ENCODE measurements at regions not wholly inside any gene's neighbourhood (a gene's known extent, or its start where the extent isn't known, plus 50 kb on each side); places are given as distances from the start of the nearest gene placed in this dataset.

DNA sequence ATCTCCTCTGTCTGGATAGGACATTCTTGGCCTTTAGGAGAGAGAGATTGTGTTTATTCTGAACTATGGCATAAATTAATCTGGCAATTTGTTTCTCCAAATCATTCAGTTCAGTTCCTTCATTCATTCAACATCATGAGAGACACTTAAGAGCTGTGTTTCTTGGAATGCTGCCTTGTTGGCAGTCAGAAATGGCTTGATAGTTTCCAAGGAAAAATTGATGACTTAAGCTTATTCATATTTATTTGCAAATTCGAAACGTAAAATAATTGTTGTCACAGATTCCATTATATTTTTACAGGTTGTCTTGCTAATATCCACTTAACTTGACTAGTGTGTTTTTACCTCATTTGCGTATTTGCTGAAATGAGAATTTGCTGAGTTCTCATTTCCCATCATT, 393.0 kb downstream of the C12orf75 start:
- Mint-ChIP-seq H3K4me1 (ENCODE audit: low read depth) (no peaks in the 10 kb centered on the region), H3K9me3 (no peaks in the 10 kb centered on the region), H3K36me3 (no peaks in the 10 kb centered on the region), H3K27me3 (peaks cover 2% of the 10 kb centered on the region), H3K4me3 (no peak overlapping the region), H3K27ac (no peak overlapping the region)
- POLR2A ChIA-PET: no interaction called here
- CTCF ChIA-PET: no interaction called here
- DNase-seq: no peak
- intact Hi-C loops (cut with micrococcal nuclease): no loop called here

DNA sequence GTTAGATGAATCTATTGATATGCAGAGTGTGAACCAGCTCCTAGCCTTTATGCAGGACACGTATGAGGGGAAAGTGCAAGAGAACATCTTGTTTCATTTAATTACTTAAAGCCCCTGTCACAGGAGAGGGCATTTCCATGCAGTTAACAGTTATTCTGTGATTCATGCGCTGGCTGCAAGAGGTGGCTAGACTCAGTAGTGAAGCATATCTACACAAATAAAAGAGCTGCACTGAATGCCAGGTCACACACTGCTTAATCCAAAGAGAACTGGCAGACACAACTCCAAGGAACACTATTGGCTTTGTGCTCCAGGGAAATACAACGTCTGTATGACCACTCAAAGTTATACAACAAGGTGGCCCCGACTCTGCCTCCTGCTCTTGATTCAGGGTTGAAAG, 394.1 kb downstream of the C12orf75 start:
- Mint-ChIP-seq H3K9me3 (no peaks in the 10 kb centered on the region), H3K4me3 (no peak overlapping the region), H3K36me3 (no peaks in the 10 kb centered on the region), H3K4me1 (ENCODE audit: low read depth) (no peaks in the 10 kb centered on the region), H3K27ac (no peak overlapping the region), H3K27me3 (peaks cover 2% of the 10 kb centered on the region)
- ChIA-PET POLR2A (interaction anchor here (0.6 kb wide), 1 partner anchor 76 kb away, joined by 3 read pairs; no protein-coding TSS in a partner anchor), CTCF (interaction anchor here (0.7 kb wide), 1 partner anchor 327 kb away, joined by 3 read pairs; no protein-coding TSS in a partner anchor)
- intact Hi-C loops (cut with micrococcal nuclease): no loop called here
- DNase-seq: no peak

DNA sequence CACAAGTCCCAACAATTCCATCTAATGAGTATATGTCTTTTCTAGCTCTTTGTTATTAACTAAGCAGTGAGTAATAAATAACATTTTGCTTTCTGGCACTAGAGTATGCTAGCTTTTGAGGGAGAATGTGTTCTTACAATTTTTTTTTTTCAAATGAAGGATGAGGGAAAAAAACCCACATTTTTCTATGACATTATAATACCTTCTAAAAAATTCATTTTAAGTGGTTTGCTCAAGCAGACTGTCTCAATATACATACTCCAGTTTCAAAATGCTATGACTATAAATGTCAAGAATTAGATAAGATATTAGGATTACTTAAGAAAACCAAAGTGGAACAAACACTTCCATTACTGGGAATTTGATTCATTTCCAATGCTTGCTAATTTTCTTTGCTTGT, 394.6 kb downstream of the C12orf75 start:
- DNase-seq: no peak
- H3K36me3 Mint-ChIP-seq: no peaks in the 10 kb centered on the region
- H3K4me1 Mint-ChIP-seq (ENCODE audit: low read depth): no peaks in the 10 kb centered on the region
- no peak overlapping the region for H3K27ac Mint-ChIP-seq
- POLR2A ChIA-PET: interaction anchor here (0.6 kb wide), 1 partner anchor 77 kb away, joined by 3 read pairs; no protein-coding TSS in a partner anchor
- H3K27me3 Mint-ChIP-seq: peaks cover 2% of the 10 kb centered on the region
- H3K4me3 Mint-ChIP-seq: no peak overlapping the region
- intact Hi-C loops (cut with micrococcal nuclease): no loop called here
- CTCF ChIA-PET: interaction anchor here (0.7 kb wide), 1 partner anchor 327 kb away, joined by 3 read pairs; no protein-coding TSS in a partner anchor
- H3K9me3 Mint-ChIP-seq: no peaks in the 10 kb centered on the region

DNA sequence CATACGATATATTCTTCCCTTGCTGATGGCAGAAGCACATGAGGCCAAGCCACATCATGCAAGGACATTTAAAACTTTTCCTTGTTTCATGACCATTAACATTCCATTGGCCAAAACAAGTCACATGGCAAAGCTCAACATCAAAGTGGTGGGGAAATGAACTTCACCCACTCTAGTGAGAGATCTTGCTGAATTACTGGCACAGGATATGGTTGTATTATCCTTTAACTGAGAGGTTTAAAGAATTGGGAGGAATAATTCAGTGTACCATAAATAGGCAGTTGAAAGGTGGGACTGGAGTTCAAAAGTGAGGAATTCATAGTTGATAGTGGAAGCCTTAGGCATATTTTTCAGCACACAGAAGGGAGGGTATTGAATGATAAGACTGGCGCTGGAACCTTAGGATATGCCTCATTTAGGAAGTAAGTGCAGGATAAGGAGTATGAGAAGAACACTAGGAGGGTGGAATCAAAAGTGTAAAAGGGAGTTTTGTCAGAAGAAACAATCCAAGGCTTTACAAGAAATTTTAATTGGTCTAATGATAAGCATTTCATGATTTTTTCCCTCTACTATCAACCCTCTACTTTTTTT, 398.8 kb downstream of the C12orf75 start:
- intact Hi-C loops (cut with micrococcal nuclease): no loop called here
- CTCF ChIA-PET: no interaction called here
- Mint-ChIP-seq H3K36me3 (no peaks in the 10 kb centered on the region), H3K4me3 (no peak overlapping the region), H3K4me1 (ENCODE audit: low read depth) (no peaks in the 10 kb centered on the region), H3K9me3 (no peaks in the 10 kb centered on the region), H3K27ac (no peak overlapping the region), H3K27me3 (no peaks in the 10 kb centered on the region)
- POLR2A ChIA-PET: no interaction called here
- DNase-seq: no peak

DNA sequence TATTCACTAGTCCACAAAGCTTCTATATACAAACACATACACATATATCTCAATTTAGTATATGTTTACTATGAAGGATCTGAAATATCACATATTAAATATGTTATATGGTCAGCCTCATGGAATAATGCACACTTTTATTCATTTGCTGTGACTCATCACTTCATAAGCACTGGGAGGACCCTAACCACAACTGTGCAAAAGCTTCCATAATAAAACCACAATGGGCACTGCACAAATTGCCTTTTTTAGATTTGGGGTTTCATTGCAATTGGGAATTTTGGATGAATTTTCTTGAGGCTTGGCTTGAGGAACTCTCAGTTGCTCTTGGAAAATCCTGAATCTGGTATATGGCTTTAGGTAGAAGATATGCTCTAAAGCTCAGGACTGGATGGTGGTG, 399.4 kb downstream of the C12orf75 start:
- Mint-ChIP-seq H3K27ac (no peak overlapping the region), H3K4me1 (ENCODE audit: low read depth) (no peaks in the 10 kb centered on the region), H3K9me3 (no peaks in the 10 kb centered on the region), H3K27me3 (peaks cover 2% of the 10 kb centered on the region), H3K4me3 (no peak overlapping the region), H3K36me3 (no peaks in the 10 kb centered on the region)
- ChIA-PET POLR2A (no interaction called here), CTCF (no interaction called here)
- intact Hi-C loops (cut with micrococcal nuclease): no loop called here
- no peak for DNase-seq

DNA sequence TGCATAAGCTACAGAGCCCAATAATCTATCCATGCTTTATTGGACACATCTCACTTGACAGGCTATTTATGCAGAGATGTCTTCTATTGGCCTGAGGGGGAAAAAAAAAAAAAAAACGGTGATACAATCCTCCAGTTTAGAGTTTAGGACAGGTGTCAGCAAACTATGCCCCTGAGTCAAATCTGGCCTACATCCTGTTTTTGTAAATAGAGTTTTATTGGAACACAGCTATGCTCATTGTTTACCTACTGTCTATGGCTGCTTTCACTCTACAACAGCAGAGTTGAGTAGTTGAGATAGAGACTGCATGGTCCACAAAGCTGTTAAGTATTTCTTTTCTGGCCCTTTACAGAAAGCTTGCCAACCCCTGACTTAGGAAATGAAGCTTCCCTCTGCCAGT, 403.1 kb downstream of the C12orf75 start:
- H3K4me1 Mint-ChIP-seq (ENCODE audit: low read depth): no peaks in the 10 kb centered on the region
- peaks cover 8% of the 10 kb centered on the region for H3K27me3 Mint-ChIP-seq
- H3K36me3 Mint-ChIP-seq: no peaks in the 10 kb centered on the region
- H3K9me3 Mint-ChIP-seq: no peaks in the 10 kb centered on the region
- H3K27ac Mint-ChIP-seq: no peak overlapping the region
- CTCF ChIA-PET: no interaction called here
- DNase-seq: no peak
- POLR2A ChIA-PET: no interaction called here
- H3K4me3 Mint-ChIP-seq: no peak overlapping the region
- intact Hi-C loops (cut with micrococcal nuclease): no loop called here

DNA sequence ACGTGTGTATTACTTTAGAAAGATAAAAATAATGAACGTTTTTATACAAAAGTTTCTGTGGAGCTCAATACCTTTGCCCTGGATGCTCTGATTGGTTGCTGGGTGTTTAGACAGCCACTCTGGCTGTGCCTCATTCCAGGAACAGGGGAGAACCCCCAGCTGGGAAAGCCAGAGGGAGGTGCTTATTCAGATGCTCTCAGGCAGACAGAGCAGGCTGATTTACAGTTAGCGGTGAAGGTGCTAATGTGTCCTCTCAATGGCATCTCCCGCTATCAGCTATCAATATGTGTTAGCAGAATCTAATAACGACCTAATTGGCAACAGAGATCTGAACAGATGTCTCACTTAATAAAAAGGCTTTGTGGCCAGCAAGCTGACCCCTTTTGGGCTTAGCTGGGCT, 402.3 kb downstream of the NUAK1 start:
- intact Hi-C loops (cut with micrococcal nuclease): no loop called here
- POLR2A ChIA-PET: no interaction called here
- no peaks in the 10 kb centered on the region for H3K36me3 Mint-ChIP-seq
- H3K4me1 Mint-ChIP-seq (ENCODE audit: low read depth): no peaks in the 10 kb centered on the region
- no peaks in the 10 kb centered on the region for H3K9me3 Mint-ChIP-seq
- no peak for DNase-seq
- CTCF ChIA-PET: no interaction called here
- no peak overlapping the region for H3K27ac Mint-ChIP-seq
- H3K4me3 Mint-ChIP-seq: no peak overlapping the region
- peaks cover 8% of the 10 kb centered on the region for H3K27me3 Mint-ChIP-seq

DNA sequence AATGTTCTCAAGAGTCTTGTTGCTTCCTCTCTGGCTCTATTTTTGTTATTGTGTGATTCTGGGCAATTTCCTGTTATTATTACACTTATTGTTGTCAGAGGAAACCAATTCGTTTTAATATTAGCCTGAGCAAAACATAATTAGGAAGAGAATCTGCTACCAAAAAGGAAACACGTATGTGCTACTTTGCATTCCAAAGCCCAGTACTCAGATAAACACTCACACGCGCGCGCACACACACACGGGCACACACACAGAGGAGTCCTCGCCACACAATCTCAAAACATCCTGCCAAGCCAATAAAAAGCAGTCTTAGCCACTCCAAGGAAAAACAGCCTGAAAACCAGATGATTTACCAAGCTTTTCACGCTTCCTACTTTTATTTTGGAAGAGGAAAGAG, 400.7 kb downstream of the NUAK1 start:
- Mint-ChIP-seq H3K9me3 (no peaks in the 10 kb centered on the region), H3K27me3 (peaks cover 8% of the 10 kb centered on the region), H3K4me3 (no peak overlapping the region), H3K27ac (no peak overlapping the region), H3K36me3 (no peaks in the 10 kb centered on the region), H3K4me1 (ENCODE audit: low read depth) (no peaks in the 10 kb centered on the region)
- DNase-seq: no peak
- intact Hi-C loops (cut with micrococcal nuclease): no loop called here
- POLR2A ChIA-PET: no interaction called here
- CTCF ChIA-PET: no interaction called here

DNA sequence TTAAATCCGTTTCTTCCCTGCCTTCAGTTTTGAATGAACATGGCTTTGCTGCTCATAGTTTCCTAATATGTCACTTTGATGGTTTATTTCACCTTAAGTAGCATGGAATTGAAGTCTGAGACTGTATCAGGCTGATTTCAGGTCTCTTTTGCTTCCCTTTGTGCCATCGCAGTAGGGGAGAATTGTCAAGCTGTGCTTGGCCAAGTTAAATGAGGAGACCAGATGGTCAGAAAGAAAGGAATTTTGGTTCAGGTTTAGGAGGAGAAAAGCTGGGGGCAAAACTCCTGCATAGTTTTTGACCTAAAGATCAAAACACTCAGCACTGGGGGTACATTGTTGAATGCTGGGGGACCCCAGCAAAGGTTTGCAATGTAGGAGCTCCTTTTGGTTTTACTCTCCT, 398.4 kb downstream of the NUAK1 start:
- intact Hi-C loops (cut with micrococcal nuclease): no loop called here
- Mint-ChIP-seq H3K36me3 (no peaks in the 10 kb centered on the region), H3K9me3 (no peaks in the 10 kb centered on the region), H3K27me3 (peaks cover 3% of the 10 kb centered on the region), H3K27ac (no peak overlapping the region), H3K4me3 (no peak overlapping the region), H3K4me1 (ENCODE audit: low read depth) (no peaks in the 10 kb centered on the region)
- POLR2A ChIA-PET: no interaction called here
- CTCF ChIA-PET: no interaction called here
- no peak for DNase-seq

DNA sequence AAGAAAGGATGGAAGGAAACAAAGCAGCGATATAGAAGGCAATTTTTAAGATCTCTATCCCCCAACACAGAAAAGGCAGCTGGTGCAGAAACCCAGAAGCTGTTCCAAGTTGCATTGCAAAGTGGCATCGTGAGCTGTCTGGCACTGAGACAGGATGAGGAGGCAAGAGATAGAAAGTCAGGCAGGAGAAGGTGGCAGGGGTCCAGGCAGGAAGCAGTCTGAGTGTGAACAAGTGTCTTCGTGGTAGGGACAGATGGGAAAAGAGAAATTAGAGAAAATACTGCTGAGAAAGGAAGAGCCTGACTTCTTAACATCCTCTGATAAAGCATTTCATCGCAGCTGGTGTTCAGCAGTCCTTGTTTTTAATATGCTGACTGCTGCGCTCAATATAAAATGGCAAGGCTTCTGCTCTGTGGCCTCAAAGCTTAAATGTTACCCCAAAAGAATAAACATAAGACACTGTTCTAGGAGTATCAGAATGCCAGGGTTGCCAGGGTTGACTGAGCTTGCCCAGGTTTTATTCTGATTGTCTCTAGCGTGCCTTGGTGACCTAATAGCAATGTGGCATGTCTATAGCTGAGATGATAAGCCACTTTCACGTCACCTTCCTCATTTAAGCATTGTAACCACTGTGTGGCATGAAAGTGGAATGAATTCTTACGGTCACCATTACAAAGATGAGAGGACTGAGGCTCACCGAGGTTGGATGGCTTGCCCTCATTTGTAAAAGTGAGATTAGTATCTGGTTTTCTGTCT, 397.6 kb downstream of the NUAK1 start:
- Mint-ChIP-seq H3K27ac (no peak overlapping the region), H3K9me3 (no peaks in the 10 kb centered on the region), H3K4me3 (no peak overlapping the region), H3K27me3 (peaks cover 3% of the 10 kb centered on the region), H3K36me3 (no peaks in the 10 kb centered on the region), H3K4me1 (ENCODE audit: low read depth) (no peaks in the 10 kb centered on the region)
- no peak for DNase-seq
- POLR2A ChIA-PET: no interaction called here
- intact Hi-C loops (cut with micrococcal nuclease): no loop called here
- CTCF ChIA-PET: no interaction called here

DNA sequence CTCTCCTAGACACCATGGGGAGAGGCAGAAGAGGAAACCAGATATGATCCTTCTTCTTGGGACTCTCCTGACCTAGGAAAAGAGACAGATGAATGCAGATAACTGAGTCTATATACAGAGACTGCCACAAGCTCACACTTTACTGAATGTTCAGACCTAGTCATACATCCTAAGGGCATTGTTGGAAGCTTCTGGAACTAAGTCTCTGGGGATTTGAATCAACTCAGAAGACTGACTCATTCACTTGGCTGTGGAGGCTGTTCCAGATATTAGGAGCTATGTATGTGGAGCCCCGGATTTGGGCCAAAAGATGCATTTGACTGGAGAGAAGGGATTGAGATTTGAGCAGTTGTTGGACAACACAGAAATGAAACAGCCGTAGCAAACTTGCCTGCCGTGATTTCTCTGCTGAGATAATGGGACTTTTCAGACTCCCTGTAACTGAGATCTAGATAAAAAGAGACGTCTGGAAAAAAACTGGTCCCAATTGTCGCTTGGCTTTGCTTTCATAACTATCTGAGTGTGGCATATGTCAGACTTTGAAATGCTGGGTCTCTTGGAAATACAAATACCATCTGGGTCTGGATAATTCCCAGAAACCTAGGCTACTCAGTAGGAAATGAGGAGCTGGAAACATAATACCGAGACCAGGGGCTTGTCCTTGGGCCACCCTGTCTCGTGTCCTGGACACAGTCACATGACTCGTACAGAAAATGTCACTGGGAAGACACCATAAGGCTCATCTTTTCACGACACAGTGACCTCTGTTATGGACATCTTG, 396.8 kb downstream of the NUAK1 start:
- intact Hi-C loops (cut with micrococcal nuclease): no loop called here
- no peaks in the 10 kb centered on the region for H3K9me3 Mint-ChIP-seq
- H3K36me3 Mint-ChIP-seq: no peaks in the 10 kb centered on the region

DNA sequence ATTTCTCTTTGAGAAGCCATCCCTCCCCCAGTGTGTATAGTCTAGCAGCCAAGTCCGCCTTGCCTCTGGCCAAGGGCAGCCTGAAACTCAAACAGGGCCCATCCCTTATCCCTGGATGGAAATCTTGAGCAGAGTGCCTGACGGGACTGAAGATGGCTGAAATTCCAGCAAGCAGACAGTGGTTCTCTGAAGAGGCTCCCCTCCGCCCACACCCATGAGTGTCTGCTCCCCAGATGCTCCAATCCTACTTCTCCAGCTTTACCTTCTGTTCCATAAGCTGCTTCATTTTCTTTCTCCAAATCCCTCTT, 396.2 kb downstream of the NUAK1 start:
- no peaks in the 10 kb centered on the region for H3K4me1 Mint-ChIP-seq (ENCODE audit: low read depth)
- H3K9me3 Mint-ChIP-seq: no peaks in the 10 kb centered on the region
- ChIA-PET POLR2A (no interaction called here), CTCF (no interaction called here)
- intact Hi-C loops (cut with micrococcal nuclease): no loop called here
- no peak overlapping the region for H3K4me3 Mint-ChIP-seq
- H3K36me3 Mint-ChIP-seq: no peaks in the 10 kb centered on the region
- no peak overlapping the region for H3K27ac Mint-ChIP-seq
- DNase-seq: no peak
- peaks cover 3% of the 10 kb centered on the region for H3K27me3 Mint-ChIP-seq

More for the DNA sequence above, 396.8 kb downstream of the NUAK1 start:
- ChIA-PET CTCF (no interaction called here), POLR2A (no interaction called here)
- no peak overlapping the region for H3K4me3 Mint-ChIP-seq
- H3K4me1 Mint-ChIP-seq (ENCODE audit: low read depth): no peaks in the 10 kb centered on the region
- DNase-seq: no peak
- H3K27me3 Mint-ChIP-seq: peaks cover 3% of the 10 kb centered on the region
- no peak overlapping the region for H3K27ac Mint-ChIP-seq
